IPS-15b (cell line): ENCODE measurements at regions not wholly inside any gene's neighbourhood (a gene's known extent, or its start where the extent isn't known, plus 50 kb on each side); places are given as distances from the start of the nearest gene placed in this dataset.
"Not testable (repeated sequence)": the region's sequence is repeated elsewhere in the genome, so short reads cannot be mapped to it uniquely, and the experiment has no call there.

Experiments used
- H3K27me3 ChIP-seq: one replicate; pipeline ENCODE4 v1.6.1; 2013; ENCODE audit warnings: low read length; ENCODE audit not compliant: control insufficient read depth, insufficient read depth
- H3K36me3 ChIP-seq: one replicate; pipeline ENCODE4 v1.6.1; 2013; ENCODE audit warnings: low read length; ENCODE audit not compliant: control insufficient read depth, insufficient read depth
- H3K4me1 ChIP-seq: one replicate; pipeline ENCODE4 v1.6.1; 2013; ENCODE audit warnings: mild to moderate bottlenecking, low read length; ENCODE audit not compliant: control insufficient read depth, insufficient read depth
- H3K4me3 ChIP-seq: one replicate; pipeline ENCODE4 v1.5.1; 2013; ENCODE audit warnings: low read depth, low read length
- H3K9ac ChIP-seq: one replicate; pipeline ENCODE4 v1.6.1; 2013; ENCODE audit warnings: low read depth, mild to moderate bottlenecking, low read length
- H3K9me3 ChIP-seq: one replicate; pipeline ENCODE4 v1.6.1; 2013; ENCODE audit warnings: mild to moderate bottlenecking, low read length; ENCODE audit not compliant: control insufficient read depth, insufficient read depth

DNA sequence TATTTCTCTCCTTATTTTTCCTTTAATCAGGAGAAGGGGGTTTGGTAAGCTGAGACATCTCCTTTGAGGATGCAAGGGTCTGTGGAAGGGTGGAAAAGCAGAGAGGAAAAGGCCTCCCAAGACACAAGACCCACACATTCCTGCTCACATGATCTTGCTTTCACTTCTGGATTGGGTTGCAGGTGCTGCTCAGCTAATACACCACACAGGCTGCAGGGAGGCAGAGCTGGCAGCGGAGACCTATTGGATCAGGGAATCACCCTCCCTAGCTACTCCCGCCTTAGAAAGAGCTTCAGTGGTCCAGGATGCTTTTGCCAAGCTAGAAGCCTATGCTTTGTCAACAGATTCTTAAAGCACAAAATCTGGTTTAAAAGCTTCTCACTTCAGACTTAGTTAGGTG, 87.6 kb upstream of the IL33 start:
- H3K36me3 ChIP-seq = no peaks in the 10 kb centered on the region
- no peaks in the 10 kb centered on the region for H3K9me3 ChIP-seq
- no peak overlapping the region for H3K4me3 ChIP-seq
- H3K27me3 ChIP-seq = no peaks in the 10 kb centered on the region
- no peak overlapping the region for H3K9ac ChIP-seq
- no peaks in the 10 kb centered on the region for H3K4me1 ChIP-seq

DNA sequence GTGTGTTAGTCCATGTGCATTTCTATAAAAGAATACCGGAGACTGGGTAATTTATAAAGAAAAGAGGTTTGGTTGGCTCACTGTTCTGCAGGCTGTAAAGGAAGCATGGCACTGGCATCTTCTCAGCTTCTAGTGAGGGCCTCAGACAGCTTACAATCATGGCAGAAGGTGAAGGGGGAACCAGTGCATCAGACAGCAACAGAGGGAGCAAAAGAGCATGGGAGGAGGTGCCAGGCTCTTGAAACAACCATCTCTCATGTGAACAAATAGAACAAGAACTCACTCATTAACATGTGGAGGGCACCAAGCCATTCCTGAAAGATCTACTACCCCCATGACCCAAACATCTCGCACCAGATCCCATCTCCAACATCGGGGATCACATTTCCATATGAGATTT, 89.2 kb upstream of the IL33 start:
- no peaks in the 10 kb centered on the region for H3K27me3 ChIP-seq
- no peaks in the 10 kb centered on the region for H3K9me3 ChIP-seq
- H3K9ac ChIP-seq = no peak overlapping the region
- no peaks in the 10 kb centered on the region for H3K4me1 ChIP-seq
- no peak overlapping the region for H3K4me3 ChIP-seq
- H3K36me3 ChIP-seq = no peaks in the 10 kb centered on the region

DNA sequence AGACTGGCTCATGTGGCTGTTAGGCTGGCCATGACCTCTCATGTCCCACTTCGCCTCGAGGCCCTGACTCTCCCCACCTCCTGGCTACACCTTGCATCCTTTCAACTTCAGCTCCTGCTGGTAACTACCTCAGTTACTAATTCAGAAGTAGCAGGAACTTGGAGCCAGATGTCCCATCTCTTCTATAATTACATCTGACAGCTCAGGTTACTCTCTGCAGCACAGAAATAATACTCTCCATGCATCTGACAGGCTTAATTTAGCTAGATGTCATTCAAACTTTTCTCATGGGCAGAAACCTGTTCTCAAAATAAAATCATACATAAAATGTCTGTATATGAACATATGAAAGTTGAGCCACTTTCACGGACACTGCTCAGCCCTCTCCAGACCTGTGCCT, 92.2 kb upstream of the IL33 start:
- Histone ChIP-seq H3K9me3 (no peaks in the 10 kb centered on the region), H3K4me1 (no peaks in the 10 kb centered on the region), H3K36me3 (no peaks in the 10 kb centered on the region), H3K4me3 (no peak overlapping the region), H3K9ac (no peak overlapping the region), H3K27me3 (no peaks in the 10 kb centered on the region)

DNA sequence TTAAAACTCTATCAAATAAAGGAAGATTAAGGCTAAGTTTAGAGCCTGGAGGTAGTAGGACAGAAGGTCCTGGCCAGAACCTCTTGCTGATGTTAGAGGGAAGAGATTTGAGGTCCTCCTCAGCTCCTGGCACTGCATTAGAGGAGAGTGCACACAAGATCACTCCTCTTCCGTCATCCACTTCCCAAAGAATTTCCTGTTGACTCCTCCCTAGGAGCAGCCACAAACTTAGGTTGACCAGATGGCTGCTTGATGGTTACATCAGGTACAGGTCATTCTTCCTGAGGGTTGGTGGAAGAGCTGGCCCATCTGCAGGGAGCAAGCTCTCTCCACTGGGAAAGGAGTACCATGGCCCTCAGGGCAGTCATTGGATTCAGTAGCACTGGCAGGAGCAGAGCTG, 93.9 kb upstream of the IL33 start:
- no peaks in the 10 kb centered on the region for H3K4me1 ChIP-seq
- H3K27me3 ChIP-seq = no peaks in the 10 kb centered on the region
- H3K9me3 ChIP-seq = no peaks in the 10 kb centered on the region
- H3K36me3 ChIP-seq = no peaks in the 10 kb centered on the region
- H3K9ac ChIP-seq = no peak overlapping the region
- H3K4me3 ChIP-seq = no peak overlapping the region

DNA sequence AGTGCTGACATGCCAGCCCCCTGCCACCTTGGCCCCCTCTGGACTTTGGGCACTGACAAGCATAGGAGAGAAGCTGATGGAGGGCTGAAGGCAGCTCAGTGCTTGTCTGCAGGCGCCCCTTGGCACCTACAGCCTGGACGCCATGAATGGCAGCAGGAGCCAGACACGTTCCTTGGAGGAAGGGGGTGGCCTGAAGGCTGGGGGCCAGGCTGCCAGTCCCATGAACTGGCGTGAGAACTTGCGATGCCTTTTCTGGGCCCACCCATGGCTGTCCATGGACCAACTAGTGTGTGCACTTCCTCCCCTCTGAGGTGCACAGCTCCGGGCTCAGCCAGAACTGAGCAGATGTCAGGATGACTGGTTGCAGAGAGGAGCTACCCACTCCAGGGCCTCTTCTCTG, 99.0 kb upstream of the RANBP6 start:
- H3K27me3 ChIP-seq = no peaks in the 10 kb centered on the region
- H3K9me3 ChIP-seq = no peaks in the 10 kb centered on the region

DNA sequence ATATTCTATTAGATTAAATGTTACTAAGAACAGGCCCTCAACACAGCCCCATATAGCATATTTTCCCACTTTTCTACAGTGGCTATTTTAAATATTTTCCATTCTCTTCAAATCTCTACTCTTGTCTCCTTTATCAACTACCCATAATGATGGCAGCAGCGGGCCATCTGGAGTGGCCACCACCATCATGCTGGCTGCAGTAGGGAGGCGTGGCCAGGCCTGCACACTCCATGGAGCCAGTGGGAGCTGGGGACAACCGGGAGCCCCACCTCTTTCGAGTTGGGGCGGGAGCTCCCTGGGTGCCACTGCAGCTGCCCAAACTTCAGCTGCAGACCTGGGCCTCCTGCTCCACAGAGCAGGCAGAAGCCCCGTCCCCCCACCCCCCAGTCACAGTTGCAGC, 98.4 kb upstream of the RANBP6 start:
- H3K36me3 ChIP-seq = no peaks in the 10 kb centered on the region
- no peaks in the 10 kb centered on the region for H3K9me3 ChIP-seq

More for the DNA sequence above, 99.0 kb upstream of the RANBP6 start:
- Histone ChIP-seq H3K4me3 (no peak overlapping the region), H3K36me3 (no peaks in the 10 kb centered on the region), H3K9ac (no peak overlapping the region), H3K4me1 (no peaks in the 10 kb centered on the region)

DNA sequence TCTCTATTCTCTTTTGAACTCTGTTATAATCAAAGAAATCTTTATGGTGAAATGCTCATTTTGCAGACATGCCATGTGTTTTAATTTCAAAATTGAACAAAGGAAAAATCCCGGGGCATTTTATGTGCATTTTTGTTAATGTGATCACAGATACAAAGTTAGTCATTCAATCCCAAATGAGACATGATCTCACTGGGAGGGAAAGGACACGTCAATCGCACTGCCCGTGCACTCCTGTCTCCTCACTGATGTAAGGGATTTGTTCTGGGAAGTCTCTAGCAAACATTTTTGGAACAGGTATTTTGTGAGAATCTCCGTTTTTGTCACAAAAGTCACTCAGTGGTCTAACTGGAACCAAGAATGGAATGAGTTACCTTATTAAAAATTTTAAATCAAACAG, 97.9 kb upstream of the RANBP6 start:
- Histone ChIP-seq H3K4me3 (no peak overlapping the region), H3K36me3 (no peaks in the 10 kb centered on the region), H3K27me3 (no peaks in the 10 kb centered on the region), H3K9ac (no peak overlapping the region), H3K9me3 (no peaks in the 10 kb centered on the region), H3K4me1 (no peaks in the 10 kb centered on the region)

More for the DNA sequence above, 98.4 kb upstream of the RANBP6 start:
- H3K9ac ChIP-seq = no peak overlapping the region
- no peak overlapping the region for H3K4me3 ChIP-seq
- H3K4me1 ChIP-seq = no peaks in the 10 kb centered on the region
- no peaks in the 10 kb centered on the region for H3K27me3 ChIP-seq

DNA sequence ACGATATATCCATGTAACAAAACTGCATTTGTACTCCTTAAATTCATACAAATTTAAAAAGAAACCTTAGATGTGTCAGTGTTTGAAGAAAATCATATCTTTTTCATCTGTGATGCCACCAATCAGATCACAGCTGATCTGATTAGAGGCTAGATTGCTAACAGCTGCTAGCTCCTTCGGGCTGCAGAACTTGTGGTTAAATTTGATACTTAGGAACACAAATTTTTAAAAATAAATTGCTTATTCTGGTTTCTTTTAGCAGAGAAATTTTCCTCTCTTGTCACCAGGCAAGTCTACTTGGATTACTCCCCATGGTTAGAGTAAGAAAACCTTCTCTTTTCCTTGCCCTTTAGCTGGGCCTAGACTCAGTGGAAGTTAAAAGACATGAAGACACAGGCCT, 94.6 kb upstream of the RANBP6 start:
- Histone ChIP-seq H3K27me3 (no peaks in the 10 kb centered on the region), H3K4me3 (no peak overlapping the region), H3K36me3 (no peaks in the 10 kb centered on the region), H3K9me3 (no peaks in the 10 kb centered on the region), H3K9ac (no peak overlapping the region), H3K4me1 (no peaks in the 10 kb centered on the region)

DNA sequence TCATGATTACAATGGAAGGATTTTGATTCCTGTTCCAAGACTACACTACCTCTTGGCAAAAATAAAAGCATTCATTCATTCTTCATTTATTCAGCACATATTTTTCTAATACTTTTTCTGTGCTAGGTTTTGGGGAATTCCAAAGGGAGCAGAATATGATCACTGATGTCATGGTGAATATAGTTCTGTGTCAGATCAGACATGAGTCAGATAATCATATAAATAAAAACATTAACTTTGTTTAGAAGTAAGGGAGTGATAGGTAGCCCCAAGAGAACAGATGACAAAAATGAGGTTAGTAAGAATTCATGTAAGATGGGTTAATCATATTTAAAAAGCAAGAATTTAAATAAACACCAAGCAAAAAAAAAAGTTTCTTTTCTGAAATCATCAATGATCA, 94.1 kb upstream of the RANBP6 start:
- H3K9me3 ChIP-seq = no peaks in the 10 kb centered on the region
- no peaks in the 10 kb centered on the region for H3K27me3 ChIP-seq
- no peaks in the 10 kb centered on the region for H3K4me1 ChIP-seq
- H3K36me3 ChIP-seq = no peaks in the 10 kb centered on the region
- H3K9ac ChIP-seq = no peak overlapping the region
- no peak overlapping the region for H3K4me3 ChIP-seq

DNA sequence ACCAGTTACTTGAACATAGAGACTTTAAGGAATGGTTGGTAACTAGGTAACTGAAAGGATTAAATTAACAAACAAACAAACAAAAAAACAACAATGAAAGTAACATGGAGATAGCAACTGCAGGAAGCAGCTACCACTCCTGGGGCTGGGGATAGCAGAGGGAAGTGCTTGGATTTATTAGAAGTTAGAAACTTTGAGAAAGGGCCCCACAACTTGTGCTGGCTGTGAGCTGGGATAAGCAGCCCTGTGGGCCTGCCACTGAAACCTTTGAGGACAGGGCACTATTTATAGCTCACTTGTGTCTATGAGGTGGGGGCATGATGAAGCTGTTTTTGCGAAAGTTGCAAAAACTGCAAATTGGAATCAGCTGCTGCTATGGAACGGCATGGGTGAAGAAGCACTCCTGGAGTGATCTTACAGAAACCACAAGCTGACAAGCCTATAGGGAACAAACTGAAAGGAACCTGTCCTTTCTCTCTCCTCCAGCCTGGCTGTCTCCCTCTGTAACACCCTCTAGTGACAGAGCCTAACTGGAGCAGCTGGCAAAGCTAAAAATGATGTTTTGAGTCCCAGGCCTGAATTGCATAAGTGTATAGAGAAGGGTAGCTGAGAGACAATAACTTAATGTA, 91.4 kb upstream of the RANBP6 start:
- Histone ChIP-seq H3K36me3 (no peaks in the 10 kb centered on the region), H3K27me3 (no peaks in the 10 kb centered on the region), H3K9me3 (no peaks in the 10 kb centered on the region), H3K4me1 (no peaks in the 10 kb centered on the region), H3K9ac (no peak overlapping the region), H3K4me3 (no peak overlapping the region)

DNA sequence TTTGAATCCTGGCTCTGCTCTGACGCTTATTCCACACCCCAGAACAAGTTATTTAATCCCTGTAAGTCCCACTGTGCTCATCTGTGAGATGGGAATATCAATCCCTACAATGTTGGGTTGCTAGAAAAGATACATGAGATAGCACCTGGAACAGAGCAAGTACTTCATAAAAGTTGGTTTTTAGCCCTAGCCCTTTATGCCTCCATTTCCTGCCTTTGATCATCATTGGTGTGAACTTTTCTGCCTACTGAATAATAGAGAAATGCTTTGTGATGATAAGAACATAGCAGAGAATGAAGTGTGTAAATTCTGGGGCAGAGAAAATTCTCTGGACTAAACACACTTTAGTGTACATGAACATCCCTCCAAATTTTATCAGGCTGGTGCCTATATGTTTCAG, 90.3 kb upstream of the RANBP6 start:
- no peak overlapping the region for H3K4me3 ChIP-seq
- H3K9ac ChIP-seq = no peak overlapping the region
- no peaks in the 10 kb centered on the region for H3K9me3 ChIP-seq
- no peaks in the 10 kb centered on the region for H3K27me3 ChIP-seq
- no peaks in the 10 kb centered on the region for H3K36me3 ChIP-seq
- H3K4me1 ChIP-seq = no peaks in the 10 kb centered on the region

DNA sequence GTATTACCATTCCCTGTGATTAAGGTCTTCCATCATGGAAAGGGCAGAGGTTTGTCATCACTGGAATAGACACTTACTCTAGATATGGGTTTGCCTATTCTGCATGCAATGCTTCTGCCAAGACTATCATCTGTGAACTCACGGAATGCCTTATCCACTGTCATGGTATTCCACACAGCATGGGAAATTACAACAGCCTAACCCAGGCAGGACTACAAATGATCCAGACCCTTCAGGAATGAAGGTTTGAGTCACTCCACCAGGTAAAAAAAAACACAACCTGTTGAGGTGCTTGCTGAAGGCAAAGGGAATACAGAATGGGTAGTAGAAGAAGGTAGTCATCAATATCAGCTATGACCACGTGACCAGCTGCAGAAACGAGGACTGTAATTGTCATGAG, 89.0 kb upstream of the RANBP6 start:
- not testable (repeated sequence) for H3K9me3 ChIP-seq, H3K4me3 ChIP-seq, H3K9ac ChIP-seq, H3K4me1 ChIP-seq, H3K36me3 ChIP-seq, H3K27me3 ChIP-seq

DNA sequence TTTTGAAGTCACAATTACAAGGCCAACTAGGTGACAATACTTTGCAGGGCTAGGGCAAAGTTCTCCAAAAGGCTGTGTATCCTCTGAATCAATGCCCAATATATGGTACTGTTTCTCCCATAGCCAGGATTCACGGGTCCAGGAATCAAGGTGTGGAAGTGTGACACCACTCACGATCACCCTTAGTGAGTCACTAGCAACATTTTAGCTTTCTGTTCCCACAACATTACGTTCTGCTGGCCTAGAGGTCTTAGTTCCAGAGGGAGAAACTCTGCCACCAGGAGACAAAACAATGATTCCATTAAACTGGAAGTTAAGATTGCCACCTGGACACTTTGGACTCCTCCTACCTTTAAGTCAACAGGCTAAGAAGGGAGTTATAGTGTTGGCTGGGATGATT, 88.5 kb upstream of the RANBP6 start:
- not testable (repeated sequence) for H3K4me1 ChIP-seq, H3K9me3 ChIP-seq, H3K36me3 ChIP-seq, H3K27me3 ChIP-seq, H3K4me3 ChIP-seq, H3K9ac ChIP-seq
